BLaER1 treated with 17β-estradiol and CSF1 and Interleukin-3, amounts not matched to agents 10 nM and 100 nM (cell line): ENCODE measurements at regions not wholly inside any gene's neighbourhood (a gene's known extent, or its start where the extent isn't known, plus 50 kb on each side); places are given as distances from the start of the nearest gene placed in this dataset.

ENCODE experiments used
- H3K27ac ChIP-seq, 11 experiments: shearing (Covaris generic); formaldehyde crosslinking; 2 replicates each; pipeline ENCODE4 v1.8.1; 2022
- H3K27me3 ChIP-seq, 11 experiments: shearing (Covaris generic); formaldehyde crosslinking; 2 replicates each; pipeline ENCODE4 v1.8.1; 2022
- H3K36me3 ChIP-seq, 11 experiments: shearing (Covaris generic); formaldehyde crosslinking; 2 replicates each; pipeline ENCODE4 v1.8.1; 2022
- H3K4me1 ChIP-seq, 10 experiments: shearing (Covaris generic); formaldehyde crosslinking; 2 replicates each; pipeline ENCODE4 v1.8.1; 2022
- H3K4me2 ChIP-seq, 11 experiments: shearing (Covaris generic); formaldehyde crosslinking; 2 replicates each; pipeline ENCODE4 v1.8.1; 2022
- H3K4me3 ChIP-seq, 10 experiments: shearing (Covaris generic); formaldehyde crosslinking; 2 replicates each; pipeline ENCODE4 v1.8.1; 2022
- H3K9ac ChIP-seq, 11 experiments: shearing (Covaris generic); formaldehyde crosslinking; 2 replicates each; pipeline ENCODE4 v1.8.1; 2022
- H3K9me3 ChIP-seq, 11 experiments: shearing (Covaris generic); formaldehyde crosslinking; replicated peaks in 1 of 11; 2 replicates each; pipeline ENCODE4 v1.8.1; 2022
- H4K20me1 ChIP-seq, 11 experiments: shearing (Covaris generic); formaldehyde crosslinking; 2 replicates each; pipeline ENCODE4 v1.8.1; 2022
- Cebpa-rat ChIP-seq, 11 experiments: shearing (Covaris generic); IDR thresholded peaks; 2 replicates each; pipeline ENCODE4 v1.8.1; 2022

DNA sequence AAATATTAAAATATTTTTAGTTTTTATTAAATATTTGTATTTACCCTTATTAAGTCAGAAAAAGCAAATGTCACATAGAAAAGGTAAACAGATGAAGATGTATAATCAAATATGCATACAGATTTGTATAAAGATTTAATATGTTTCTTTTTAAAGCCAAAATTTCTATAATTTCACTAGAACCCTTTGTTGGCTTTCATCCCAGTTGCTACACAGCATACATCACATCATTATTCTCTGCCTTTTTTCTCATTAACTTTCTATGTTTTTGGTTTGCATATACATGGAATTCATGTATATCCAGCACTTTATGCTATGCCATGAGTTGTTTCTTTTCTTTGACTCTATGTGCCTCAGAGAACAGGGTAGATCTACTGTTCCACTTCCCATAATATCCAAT lies 957.9 kb upstream of the ADGRL2 start:
- H3K9me3 ChIP-seq = peaks cover 0 to 4% (median 0%) of the 10 kb centered on the region in 11 experiments; a peak in 2 of 22 replicates
- TF ChIP-seq Cebpa-rat (IDR thresholded peaks at IDR 0.05) = no peak
- no peak overlapping the region for H3K4me3 ChIP-seq
- H3K9ac ChIP-seq = no peak overlapping the region
- no peaks in the 10 kb centered on the region for H4K20me1 ChIP-seq
- H3K27ac ChIP-seq = no peak overlapping the region
- no peaks in the 10 kb centered on the region for H3K36me3 ChIP-seq
- H3K27me3 ChIP-seq = no peaks in the 10 kb centered on the region
- no peaks in the 10 kb centered on the region for H3K4me1 ChIP-seq
- H3K4me2 ChIP-seq = no peak overlapping the region

DNA sequence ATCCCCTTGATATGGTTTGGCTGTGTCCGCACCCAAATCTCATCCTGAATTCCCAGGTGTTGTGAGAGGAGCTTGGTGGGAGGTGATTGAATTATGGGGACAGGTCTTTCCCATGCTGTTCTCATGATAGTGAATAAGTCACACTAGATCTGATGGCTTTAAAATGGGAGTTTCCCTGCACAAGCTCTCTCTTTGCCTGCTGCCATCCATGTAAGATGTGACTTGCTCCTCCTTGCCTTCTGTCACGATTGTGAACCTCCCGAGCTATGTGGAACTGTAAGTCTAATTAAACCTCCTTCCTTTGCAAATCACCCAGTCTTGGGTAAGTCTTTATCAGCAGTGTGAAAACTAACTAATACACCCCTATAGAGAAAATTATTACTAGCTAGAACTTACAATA lies 959.5 kb upstream of the ADGRL2 start:
- no peak overlapping the region for H3K9ac ChIP-seq
- no peaks in the 10 kb centered on the region for H3K36me3 ChIP-seq
- H3K9me3 ChIP-seq = peaks cover 0 to 4% (median 0%) of the 10 kb centered on the region in 11 experiments; a peak in 2 of 22 replicates
- H4K20me1 ChIP-seq = no peaks in the 10 kb centered on the region
- H3K4me1 ChIP-seq = no peaks in the 10 kb centered on the region
- H3K27me3 ChIP-seq = no peaks in the 10 kb centered on the region
- no peak overlapping the region for H3K4me3 ChIP-seq
- H3K27ac ChIP-seq = no peak overlapping the region
- TF ChIP-seq Cebpa-rat (IDR thresholded peaks at IDR 0.05) = no peak
- no peak overlapping the region for H3K4me2 ChIP-seq

DNA sequence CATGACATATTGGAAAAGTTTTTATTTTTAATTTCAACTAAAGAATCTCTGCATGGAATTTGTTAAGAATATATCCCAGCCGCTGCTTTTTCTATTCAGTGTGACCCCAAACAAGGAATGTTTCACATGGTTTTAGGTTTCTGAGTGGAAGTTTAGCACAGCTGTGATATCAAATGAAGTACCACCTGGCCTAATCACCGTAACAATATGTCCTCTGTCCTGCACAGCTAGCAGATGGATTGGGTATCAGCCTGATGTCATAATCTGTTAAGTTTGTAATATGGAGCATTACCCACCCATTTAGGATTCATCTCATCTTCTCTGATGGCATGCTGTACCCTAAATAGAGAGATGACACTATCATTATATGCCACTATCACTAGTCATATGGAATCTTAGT lies 963.7 kb upstream of the ADGRL2 start:
- no peaks in the 10 kb centered on the region for H3K4me1 ChIP-seq
- H3K27ac ChIP-seq = no peak overlapping the region
- H3K4me2 ChIP-seq = no peak overlapping the region
- peaks cover 0 to 4% (median 0%) of the 10 kb centered on the region in 11 experiments; a peak in 2 of 22 replicates for H3K9me3 ChIP-seq
- no peaks in the 10 kb centered on the region for H4K20me1 ChIP-seq
- TF ChIP-seq Cebpa-rat (IDR thresholded peaks at IDR 0.05) = no peak
- H3K36me3 ChIP-seq = no peaks in the 10 kb centered on the region
- no peak overlapping the region for H3K9ac ChIP-seq
- H3K4me3 ChIP-seq = no peak overlapping the region
- H3K27me3 ChIP-seq = no peaks in the 10 kb centered on the region

DNA sequence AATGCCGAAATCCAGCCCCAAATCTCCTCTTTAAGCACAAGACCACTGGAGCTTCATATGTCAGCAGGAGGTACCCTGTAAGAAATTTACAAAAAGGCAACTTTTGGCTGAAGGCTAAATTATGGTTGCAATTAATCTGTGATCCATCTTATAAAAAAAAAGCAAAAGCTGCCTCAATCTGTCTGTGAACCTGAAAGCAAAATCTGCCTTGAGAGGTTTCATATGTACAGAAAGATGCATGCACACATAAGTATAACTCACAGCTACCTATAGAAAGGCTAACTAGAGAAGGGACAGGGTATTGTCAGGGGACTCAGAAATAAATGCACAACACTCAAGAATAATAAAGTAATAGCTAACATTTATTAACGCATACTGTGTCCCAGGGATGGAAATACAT lies 964.2 kb upstream of the ADGRL2 start:
- Histone ChIP-seq H3K9ac (no peak overlapping the region), H3K4me3 (no peak overlapping the region), H3K36me3 (no peaks in the 10 kb centered on the region), H3K27me3 (no peaks in the 10 kb centered on the region), H3K27ac (no peak overlapping the region), H3K9me3 (peaks cover 0 to 4% (median 0%) of the 10 kb centered on the region in 11 experiments; a peak in 2 of 22 replicates), H4K20me1 (no peaks in the 10 kb centered on the region), H3K4me1 (no peaks in the 10 kb centered on the region), H3K4me2 (no peak overlapping the region)
- no peak for TF ChIP-seq Cebpa-rat (IDR thresholded peaks at IDR 0.05)

DNA sequence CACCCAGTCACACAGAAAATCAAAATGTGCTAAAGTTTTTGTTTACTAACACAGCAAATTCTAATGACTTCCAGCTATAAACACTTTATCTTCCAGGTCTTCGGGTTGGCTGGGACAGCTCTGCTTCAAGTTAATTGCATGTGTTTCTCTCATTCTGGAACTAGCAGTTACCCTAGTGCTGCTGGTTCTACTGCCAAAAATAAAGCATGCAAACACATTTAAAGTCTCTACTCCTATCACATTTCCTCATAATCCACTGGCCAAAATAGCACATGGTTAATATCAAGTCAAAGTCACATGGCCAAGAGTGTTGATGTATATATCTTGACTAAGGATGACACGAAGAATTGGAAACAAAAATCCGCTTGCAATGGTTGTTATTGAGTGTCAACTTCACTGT lies 973.1 kb upstream of the ADGRL2 start:
- no peaks in the 10 kb centered on the region for H3K9me3 ChIP-seq
- no peak for TF ChIP-seq Cebpa-rat (IDR thresholded peaks at IDR 0.05)
- H3K27ac ChIP-seq = no peak overlapping the region
- no peaks in the 10 kb centered on the region for H4K20me1 ChIP-seq
- H3K4me1 ChIP-seq = no peaks in the 10 kb centered on the region
- no peaks in the 10 kb centered on the region for H3K36me3 ChIP-seq
- no peak overlapping the region for H3K9ac ChIP-seq
- no peak overlapping the region for H3K4me2 ChIP-seq
- no peaks in the 10 kb centered on the region for H3K27me3 ChIP-seq
- no peak overlapping the region for H3K4me3 ChIP-seq

DNA sequence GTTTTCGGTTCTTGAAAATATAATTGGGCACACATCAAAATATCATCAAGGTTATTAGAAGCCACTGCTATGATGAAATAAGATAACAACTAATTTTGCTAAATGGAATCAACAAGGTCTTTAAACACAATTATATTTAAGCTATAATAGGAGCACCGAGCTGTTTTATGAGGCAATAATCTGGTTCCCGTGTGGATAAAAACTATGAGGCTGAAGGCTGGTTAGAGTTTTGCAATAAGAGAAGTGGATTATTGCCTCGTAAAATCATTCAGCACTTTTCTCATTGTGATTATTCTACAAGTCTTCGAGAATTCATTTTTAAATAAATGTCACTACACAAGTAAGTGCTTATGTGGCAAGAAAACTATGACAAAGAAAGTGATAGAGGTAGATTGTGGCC lies 975.7 kb upstream of the ADGRL2 start:
- no peaks in the 10 kb centered on the region for H3K9me3 ChIP-seq
- H3K4me2 ChIP-seq = no peak overlapping the region
- no peaks in the 10 kb centered on the region for H3K27me3 ChIP-seq
- no peaks in the 10 kb centered on the region for H4K20me1 ChIP-seq
- no peak for TF ChIP-seq Cebpa-rat (IDR thresholded peaks at IDR 0.05)
- no peak overlapping the region for H3K4me3 ChIP-seq
- no peak overlapping the region for H3K9ac ChIP-seq
- H3K36me3 ChIP-seq = no peaks in the 10 kb centered on the region
- no peak overlapping the region for H3K27ac ChIP-seq
- H3K4me1 ChIP-seq = no peaks in the 10 kb centered on the region

DNA sequence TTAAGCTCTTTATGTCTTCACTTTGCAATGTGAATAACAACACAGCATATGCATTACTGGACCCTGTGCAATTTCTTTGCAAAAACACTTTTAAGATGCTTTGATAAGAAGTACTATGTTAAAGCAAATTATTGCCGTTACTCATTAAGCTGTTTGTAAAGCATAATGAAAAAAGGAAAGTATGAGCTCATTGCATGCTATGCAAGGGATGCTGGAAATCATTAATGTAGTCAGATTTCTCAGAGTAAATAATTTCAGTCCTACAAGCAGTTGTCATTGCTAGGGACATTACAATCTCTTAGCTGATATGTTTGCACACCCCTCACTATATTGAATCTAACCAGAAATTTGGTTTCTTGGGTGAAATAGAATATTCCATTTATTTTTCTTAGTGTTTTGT lies 982.5 kb upstream of the ADGRL2 start:
- Histone ChIP-seq H3K4me1 (no peaks in the 10 kb centered on the region), H3K27me3 (no peaks in the 10 kb centered on the region), H3K4me2 (no peak overlapping the region), H3K27ac (no peak overlapping the region), H3K4me3 (no peak overlapping the region), H3K36me3 (no peaks in the 10 kb centered on the region), H3K9me3 (no peaks in the 10 kb centered on the region), H4K20me1 (no peaks in the 10 kb centered on the region), H3K9ac (no peak overlapping the region)
- TF ChIP-seq Cebpa-rat (IDR thresholded peaks at IDR 0.05) = no peak

DNA sequence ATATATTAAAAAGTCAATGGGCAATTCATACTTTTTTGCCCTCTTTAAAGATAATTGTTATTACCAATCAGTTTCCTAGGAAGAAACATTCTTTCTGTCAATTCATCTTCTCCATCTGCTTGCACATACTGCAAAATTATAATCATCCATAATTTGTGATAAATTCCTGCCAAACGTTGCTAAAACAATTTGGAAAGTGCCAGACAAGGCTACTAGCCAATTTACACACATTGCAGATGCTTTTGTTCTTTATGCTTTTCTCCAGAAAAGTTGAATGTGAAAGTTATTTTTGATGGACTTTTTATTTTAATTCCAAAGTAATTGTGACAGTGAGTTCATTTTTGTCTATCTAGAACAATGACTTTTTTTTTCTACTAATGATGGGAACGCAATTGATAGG lies 992.8 kb upstream of the ADGRL2 start:
- Histone ChIP-seq H3K4me1 (no peaks in the 10 kb centered on the region), H3K27ac (no peak overlapping the region), H3K4me2 (no peak overlapping the region), H3K4me3 (no peak overlapping the region), H3K9ac (no peak overlapping the region), H4K20me1 (no peaks in the 10 kb centered on the region), H3K36me3 (no peaks in the 10 kb centered on the region), H3K27me3 (no peaks in the 10 kb centered on the region), H3K9me3 (no peaks in the 10 kb centered on the region)
- TF ChIP-seq Cebpa-rat (IDR thresholded peaks at IDR 0.05) = no peak

DNA sequence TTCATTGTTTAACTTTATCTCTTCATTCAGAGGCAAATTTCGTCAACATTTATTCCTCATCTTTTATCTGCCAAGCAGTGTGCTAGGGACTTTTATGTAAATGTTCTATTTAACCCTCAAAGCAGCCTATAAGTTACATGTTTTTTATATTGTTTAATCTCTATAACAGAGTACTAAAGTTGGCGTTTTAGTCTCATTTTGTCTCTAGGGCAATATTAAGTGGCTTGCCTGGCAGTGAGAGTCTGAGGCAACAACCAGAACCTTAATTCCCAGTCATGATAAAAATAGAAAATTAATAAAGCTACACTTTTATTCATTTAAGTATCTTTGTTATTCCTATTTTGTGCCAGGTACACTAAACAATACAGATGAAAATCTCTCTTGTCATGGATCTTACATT lies 994.3 kb upstream of the ADGRL2 start:
- no peak overlapping the region for H3K27ac ChIP-seq
- H3K9me3 ChIP-seq = no peaks in the 10 kb centered on the region
- no peaks in the 10 kb centered on the region for H3K36me3 ChIP-seq
- no peak overlapping the region for H3K4me3 ChIP-seq
- TF ChIP-seq Cebpa-rat (IDR thresholded peaks at IDR 0.05) = no peak
- H4K20me1 ChIP-seq = no peaks in the 10 kb centered on the region
- H3K27me3 ChIP-seq = no peaks in the 10 kb centered on the region
- no peaks in the 10 kb centered on the region for H3K4me1 ChIP-seq
- H3K4me2 ChIP-seq = no peak overlapping the region
- H3K9ac ChIP-seq = no peak overlapping the region

DNA sequence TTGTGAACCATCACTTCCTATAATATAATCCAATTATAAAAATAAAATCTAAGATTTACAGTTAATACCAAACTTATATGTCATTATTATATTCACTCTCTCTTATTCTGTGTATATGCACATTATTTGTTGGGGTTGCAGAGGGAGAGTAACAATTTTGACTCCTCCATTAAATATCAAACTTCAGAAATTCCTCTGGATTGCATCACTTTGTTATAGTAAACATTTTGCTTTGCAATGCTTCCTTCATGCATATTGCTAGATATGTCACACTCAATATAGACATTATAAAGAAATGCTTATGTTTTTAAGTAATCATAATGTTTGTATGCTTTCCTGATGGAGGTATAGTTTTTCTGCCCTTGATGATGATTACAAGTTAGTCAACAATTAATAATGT lies 999.0 kb upstream of the ADGRL2 start:
- Histone ChIP-seq H4K20me1 (no peaks in the 10 kb centered on the region), H3K4me1 (no peaks in the 10 kb centered on the region), H3K27ac (no peak overlapping the region), H3K4me2 (no peak overlapping the region), H3K36me3 (no peaks in the 10 kb centered on the region), H3K4me3 (no peak overlapping the region), H3K9me3 (no peaks in the 10 kb centered on the region), H3K9ac (no peak overlapping the region), H3K27me3 (no peaks in the 10 kb centered on the region)
- TF ChIP-seq Cebpa-rat (IDR thresholded peaks at IDR 0.05) = no peak

DNA sequence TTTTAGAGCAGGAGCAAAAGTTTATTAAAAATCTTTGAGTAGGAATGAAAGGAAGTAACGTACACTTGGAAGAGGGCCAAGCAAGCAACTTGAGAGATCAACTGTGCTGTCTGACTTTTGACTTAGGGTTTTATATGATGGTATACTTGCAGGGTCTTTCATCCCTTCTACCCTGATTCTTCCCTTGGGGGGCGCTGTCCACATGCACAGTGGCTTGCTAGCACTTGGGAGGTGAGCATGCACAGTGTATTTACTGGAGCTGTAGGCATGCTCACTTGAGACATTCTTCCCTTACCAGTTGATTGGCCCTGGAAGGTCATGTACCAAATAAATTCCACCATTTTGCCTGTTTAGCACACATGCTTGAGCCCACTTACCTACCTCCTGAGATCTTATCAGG lies 1001.3 kb upstream of the ADGRL2 start:
- no peak overlapping the region for H3K4me3 ChIP-seq
- H3K27ac ChIP-seq = no peak overlapping the region
- H3K9ac ChIP-seq = no peak overlapping the region
- no peaks in the 10 kb centered on the region for H3K36me3 ChIP-seq
- no peaks in the 10 kb centered on the region for H3K4me1 ChIP-seq
- no peaks in the 10 kb centered on the region for H3K9me3 ChIP-seq
- no peak overlapping the region for H3K4me2 ChIP-seq
- no peak for TF ChIP-seq Cebpa-rat (IDR thresholded peaks at IDR 0.05)
- no peaks in the 10 kb centered on the region for H3K27me3 ChIP-seq
- H4K20me1 ChIP-seq = no peaks in the 10 kb centered on the region
